ENCODE measurements at regions not wholly inside any gene's neighbourhood (a gene's known extent, or its start where the extent isn't known, plus 50 kb on each side); places are given as distances from the start of the nearest gene placed in this dataset.
A peak's percentile ranks its signal among the peaks of the same experiment; 100 is the strongest.
"Not testable (repeated sequence)": the region's sequence is repeated elsewhere in the genome, so short reads cannot be mapped to it uniquely, and the experiment has no call there.

DNA sequence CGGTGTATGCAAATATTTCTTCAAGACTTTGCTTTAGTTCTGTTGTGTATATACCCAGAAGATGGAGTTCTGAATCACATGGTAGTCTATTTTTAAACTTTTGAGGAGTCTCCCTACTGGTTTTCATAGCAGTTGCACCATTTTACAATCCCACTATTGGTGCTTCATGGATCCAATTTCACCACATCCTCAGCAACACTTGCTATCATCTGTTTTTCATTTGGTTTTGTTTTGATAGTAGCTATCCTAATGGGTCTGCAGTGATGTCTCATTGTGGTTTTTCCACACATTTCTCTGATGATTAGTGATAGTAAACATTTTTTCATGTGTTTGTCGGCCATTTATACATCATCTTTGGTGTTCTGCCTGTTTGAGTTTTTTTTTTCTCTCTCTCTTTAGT, 1339.3 kb downstream of the EFNA5 start:
- DNase-seq (ENCODE audit: low spot score): no peak

DNA sequence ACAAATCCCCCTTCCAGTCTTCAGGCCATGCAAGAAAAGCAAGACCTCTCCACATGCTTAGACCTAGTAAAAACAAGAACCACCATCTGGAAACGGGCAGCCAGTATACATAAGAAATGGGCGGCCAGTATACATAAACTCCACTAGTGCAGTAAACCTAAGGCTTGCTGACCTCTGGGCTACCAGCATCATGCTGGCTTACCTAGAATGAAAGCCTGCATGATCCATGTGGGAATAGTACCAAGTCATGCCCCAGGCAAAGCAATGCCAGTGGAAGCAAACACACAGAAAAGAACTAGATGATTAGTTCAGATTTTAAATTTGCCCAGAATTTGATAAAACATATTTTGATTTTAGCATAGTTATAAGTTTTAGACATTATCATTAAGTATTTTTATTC, 1346.4 kb downstream of the EFNA5 start:
- no peak for DNase-seq (ENCODE audit: low spot score)

DNA sequence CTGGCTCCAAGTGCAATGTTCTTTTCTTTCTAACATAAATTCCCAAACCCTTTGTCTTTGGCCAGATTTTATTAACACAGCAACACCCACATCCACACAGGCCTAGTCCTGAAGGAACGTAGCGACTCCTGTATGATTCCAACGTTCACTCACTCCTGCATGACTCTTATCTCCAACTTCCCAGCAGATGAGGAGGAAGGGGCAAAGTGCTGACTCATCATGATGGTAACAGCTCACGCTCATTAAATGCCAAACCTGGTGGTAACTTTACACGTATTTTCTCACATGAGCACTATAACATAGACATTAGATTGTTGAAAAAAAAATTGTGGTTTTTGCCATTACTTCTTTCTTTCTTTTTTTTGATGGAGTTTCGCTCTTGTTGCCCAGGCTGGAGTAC, 1349.5 kb downstream of the EFNA5 start:
- DNase-seq (ENCODE audit: low spot score): no peak

DNA sequence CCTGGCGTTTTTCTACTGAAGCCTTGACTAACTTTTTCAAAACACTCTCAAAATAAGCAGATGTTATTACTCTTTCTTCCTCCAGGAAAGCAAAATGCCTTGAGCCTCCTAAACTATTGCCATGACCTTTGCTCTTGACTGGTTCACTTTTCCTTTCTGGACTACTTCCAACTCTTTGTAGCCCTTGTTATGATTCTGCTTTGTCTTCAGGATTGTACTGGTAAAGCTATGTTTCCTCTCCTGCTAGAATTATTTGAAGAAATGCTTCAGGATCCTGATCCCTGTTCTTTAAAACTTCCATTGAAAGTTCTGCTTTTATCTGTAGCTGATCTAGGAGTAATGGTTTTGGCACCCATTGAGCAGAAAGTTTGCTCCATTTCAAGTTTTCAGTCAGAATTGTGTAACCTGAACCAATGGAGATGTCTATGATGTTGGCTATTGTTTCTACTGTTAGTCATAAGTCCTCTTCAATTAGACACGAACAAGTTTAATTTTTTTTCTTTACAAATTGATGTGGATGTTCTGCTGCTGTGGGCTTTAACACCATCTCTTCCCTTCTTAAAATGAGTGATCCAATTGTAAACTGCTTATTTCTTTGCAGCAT, 1356.4 kb downstream of the EFNA5 start:
- DNase-seq (ENCODE audit: low spot score): no peak

DNA sequence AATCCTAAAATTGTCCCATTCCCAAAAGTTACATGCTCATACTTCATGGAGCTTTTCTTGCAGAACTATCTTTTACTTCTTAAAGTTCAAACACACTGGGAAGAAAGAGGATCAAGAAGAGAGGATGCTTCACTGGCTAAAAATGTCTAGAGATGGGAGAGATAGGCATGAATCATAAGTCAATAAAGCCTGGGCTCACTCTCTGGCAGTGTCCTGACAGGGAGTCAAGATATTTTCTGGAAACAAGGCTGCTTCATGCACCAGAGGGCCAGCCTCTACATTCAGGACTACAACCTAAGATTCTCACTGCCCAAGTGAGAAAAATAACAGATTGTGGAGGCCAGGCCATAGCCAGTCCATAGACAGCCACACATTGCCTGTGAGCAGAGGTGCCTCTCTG, 1358.4 kb downstream of the EFNA5 start:
- DNase-seq (ENCODE audit: low spot score): no peak

GRCh38 chr5:106311230-106311915, 1359.4 kb downstream of the EFNA5 start:
- DNase-seq (ENCODE audit: low spot score): no peak

DNA sequence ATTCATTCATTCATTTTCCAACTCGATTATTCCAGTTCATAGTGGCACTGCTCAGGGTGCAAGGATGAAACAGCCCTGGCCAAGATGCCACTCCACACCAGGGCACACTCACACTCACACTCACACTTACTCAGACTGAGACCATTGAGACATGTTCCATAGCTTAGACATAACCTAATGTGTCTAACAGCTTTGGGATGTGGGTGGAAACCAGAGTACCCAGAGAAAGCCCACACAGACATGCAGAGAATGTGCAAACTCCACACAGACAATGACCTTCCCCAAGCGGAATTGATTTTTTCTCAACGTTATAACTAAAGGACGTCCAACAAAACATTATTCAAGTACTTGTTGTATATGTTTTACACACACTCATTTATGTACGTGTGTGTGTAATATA, 1363.5 kb downstream of the EFNA5 start:
- no peak for DNase-seq (ENCODE audit: low spot score)

DNA sequence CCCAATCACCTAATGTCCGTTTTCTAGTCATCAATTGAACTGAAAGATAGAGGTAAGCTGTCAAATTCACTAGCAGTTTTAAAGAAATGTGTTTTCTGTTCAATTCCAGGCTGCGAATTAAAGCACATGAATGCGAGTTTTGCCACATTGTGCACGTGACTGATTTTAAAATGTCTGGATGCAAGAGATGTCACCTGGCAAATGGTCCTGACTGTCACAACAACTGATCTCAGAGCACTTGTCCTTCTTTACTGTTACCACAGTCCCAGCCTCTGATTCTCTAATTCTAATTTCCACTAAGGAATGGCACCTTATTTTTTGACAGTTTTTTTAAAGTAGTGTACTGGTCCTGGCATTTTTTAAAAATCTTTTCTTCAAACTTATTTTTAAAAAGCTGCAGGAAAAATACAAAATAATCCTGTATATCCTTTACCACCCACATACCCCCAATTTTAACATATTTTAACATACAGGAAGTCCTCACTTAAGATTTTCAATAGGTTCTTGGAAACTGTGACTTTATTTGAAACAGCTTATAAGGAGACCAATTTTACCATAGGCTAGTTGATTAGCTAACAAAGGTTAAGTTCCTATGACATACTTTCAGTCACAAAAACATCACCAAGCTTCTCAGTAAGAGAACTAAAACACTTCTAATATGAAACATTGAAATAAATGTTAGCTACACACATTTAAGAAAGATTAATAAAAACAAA, 1364.3 kb downstream of the EFNA5 start:
- no peak for DNase-seq (ENCODE audit: low spot score)

DNA sequence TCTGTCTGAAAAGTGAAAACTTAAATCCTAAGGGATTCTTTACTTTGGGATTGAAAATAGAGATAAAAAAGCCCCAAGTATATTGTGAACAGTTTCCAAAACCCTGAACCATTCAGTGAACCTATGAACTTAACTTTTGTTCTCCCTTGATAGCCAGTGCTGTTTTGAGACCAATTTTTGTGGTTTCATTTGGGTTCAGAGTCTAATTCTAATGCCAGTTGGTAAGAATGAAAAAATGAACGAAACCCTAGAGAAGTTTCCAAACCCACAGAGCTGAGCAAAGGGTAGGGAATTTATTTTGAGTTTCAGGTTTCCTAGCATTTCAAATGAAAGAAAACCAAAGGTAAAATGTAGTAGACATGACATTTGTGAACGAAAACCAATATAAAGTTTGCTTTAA, 1366.8 kb downstream of the EFNA5 start:
- no peak for DNase-seq (ENCODE audit: low spot score)

- DNase-seq (ENCODE audit: low spot score): no peak
These were observed 1378.1 kb downstream of the EFNA5 start for GRCh38 chr5:106292654-106293053.

- no peak for DNase-seq (ENCODE audit: low spot score)
These were observed 1379.9 kb downstream of the EFNA5 start for GRCh38 chr5:106290841-106291240.

DNA sequence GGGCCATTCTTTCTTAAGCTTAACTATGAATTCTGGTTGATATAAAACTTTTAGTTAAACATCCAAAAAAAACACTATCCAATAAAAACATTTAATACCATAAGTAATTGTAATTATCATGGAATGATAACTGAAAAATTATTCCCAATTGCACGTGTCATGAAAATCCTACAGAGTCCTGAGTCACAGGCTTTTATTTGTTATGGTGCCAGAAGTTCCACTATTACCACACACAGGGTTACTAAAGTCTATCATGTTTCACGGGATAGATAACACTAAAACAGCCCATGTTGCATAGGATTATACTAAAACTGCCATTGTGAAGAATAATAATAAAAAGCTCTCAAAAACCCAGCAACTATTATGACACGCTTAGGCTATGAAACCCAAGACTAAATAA, 1381.8 kb downstream of the EFNA5 start:
- no peak for DNase-seq (ENCODE audit: low spot score)

DNA sequence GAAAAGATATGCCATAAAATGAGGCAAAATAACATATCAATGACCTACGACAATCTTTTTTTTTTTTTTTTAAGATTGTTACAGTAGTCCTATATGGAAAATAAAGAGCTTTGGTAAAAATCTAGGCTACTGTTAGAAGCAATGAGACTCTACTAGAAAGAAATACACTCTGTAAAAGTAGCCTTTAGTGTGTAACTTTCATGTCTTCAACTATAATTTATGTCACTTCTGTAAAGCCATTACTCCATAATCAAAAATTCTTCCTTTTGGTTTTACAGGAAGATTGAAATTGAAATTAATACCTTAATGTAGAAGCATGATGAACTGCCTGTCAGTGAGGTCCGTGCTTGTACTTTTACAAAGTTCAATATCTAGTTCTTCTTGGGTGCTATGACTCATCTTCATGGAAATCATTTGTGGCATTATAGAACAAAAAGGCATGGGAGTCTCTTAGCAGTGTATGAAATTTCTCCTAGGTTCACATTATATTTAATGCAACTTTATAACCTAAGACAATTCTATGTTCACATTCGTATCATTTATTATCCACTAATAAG, 1393.1 kb downstream of the EFNA5 start:
- no peak for DNase-seq (ENCODE audit: low spot score)

GRCh38 chr5:106269252-106269843, 1401.4 kb downstream of the EFNA5 start:
- peak; percentile 17 for DNase-seq (ENCODE audit: low spot score)

DNA sequence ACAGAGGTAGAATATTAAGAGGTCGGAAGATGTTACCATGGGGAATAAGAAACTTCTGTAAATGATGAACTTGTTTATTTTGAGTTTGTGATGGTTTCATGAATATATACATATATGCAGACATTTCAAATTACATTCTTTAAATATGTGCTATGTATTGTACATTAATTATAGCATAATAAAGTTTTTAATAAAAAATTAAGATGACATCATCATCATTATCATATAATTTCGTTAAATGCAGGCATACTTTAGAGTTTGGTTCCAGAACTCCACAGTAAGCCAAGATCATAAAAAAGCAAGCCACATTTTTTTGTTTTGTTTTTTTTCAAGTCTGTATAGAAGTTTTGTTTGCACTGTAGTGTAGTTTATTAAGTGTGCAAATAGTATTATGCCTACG, 1403.5 kb downstream of the EFNA5 start:
- no peak for DNase-seq (ENCODE audit: low spot score)

- no peak for DNase-seq (ENCODE audit: low spot score)
These were observed 1408.3 kb downstream of the EFNA5 start for GRCh38 chr5:106262395-106262794.

GRCh38 chr5:106259431-106260090, 1411.2 kb downstream of the EFNA5 start:
- DNase-seq (ENCODE audit: low spot score): not testable (repeated sequence)

DNA sequence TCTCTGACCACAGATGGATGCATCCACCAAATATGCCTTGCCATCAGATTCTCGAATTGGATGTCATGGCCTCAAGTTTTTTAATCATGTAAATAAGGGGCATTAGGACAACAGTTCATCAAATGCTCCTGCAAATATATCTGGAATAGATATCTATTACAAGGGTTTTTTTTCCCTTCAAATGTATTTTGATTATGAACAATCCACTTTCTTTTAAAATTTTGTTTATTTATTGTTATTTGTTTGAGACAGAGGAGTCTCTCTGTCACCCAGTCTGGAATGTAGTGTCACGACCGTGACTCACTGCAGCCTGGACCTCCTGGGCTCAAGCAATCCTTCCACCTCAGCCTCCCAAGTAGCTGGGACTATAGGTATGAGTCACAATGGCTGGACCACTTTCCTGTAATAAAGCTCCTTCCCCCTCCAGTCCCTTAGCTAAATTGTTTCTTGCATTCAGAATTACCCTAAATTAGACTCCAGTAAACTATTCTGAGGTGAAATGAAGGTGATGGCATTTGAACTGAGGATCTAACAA, 1412.1 kb downstream of the EFNA5 start:
- no peak for DNase-seq (ENCODE audit: low spot score)

DNA sequence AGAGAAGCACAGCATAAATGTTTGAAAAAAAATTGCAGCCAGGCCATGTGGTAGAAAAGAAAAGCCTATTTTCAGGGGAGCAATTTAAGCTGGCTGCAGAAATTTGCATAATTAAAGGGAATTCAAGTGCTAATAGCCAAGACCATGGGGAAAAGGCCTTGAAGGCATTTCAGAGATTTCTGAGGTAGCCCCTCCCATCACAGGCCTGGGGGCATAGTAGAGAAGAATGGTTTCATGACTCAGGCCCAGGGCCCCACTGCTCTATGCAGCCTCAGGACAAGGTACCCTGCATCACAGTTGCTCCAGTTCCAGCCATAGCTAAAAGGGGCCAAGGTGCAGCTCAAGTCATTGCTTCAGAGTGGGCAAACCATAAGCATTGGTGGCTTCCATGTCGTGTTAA, 1416.0 kb downstream of the EFNA5 start:
- DNase-seq (ENCODE audit: low spot score): no peak

DNA sequence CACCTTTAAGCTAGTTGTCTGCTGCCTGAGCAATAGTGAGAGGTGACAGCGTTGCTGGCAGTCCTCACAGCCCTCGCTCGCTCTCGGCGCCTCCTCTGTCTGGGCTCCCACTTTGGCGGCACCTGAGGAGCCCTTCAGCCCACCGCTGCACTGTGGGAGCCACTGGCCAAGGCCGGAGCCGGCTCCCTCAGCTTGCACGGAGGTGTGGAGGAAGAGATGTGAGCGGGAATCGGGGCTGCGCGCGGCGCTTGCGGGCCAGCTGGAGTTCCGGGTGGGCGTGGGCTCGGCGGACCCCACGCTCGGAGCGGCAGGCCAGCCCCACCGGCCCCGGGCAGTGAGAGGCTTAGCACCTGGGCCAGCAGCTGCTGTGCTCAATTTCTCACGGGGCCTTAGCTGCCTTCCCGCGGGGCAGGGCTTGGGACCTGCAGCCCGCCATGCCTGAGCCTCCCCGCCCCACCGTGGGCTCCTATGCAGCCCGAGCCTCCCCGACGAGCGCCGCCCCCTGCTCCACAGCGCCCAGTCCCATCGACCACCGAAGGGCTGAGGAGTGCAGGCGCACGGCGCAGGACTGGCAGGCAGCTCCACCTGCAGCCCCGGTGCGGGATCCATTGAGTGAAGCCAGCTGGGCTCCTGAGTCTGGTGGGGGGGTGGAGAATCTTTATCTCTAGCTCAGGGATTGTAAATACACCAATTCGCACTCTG, 1424.5 kb downstream of the EFNA5 start:
- DNase-seq (ENCODE audit: low spot score): not testable (repeated sequence)

DNA sequence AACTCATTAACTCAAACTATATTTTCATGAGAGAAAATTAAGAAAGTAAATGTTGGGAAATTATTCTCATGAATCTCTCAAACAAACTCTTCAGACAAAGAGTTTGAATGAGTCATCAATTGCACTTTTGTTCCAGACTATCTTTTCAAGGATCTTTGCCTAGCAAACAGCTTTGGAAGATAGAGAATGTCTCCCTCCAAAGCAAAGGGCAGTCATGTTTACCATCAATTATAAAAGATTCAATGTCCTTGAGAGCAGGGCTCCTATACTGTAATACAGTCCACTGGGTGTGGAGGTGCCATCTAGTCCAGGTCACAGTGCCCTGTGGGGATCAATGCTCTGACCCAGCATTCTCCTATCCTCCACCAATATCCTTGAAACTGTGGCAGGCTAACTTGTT, 1429.3 kb downstream of the EFNA5 start:
- DNase-seq (ENCODE audit: low spot score): no peak
